Hepatocyte (in vitro differentiated cells): ENCODE measurements at regions not wholly inside any gene's neighbourhood (a gene's known extent, or its start where the extent isn't known, plus 50 kb on each side); places are given as distances from the start of the nearest gene placed in this dataset.
"Not testable (repeated sequence)": the region's sequence is repeated elsewhere in the genome, so short reads cannot be mapped to it uniquely, and the experiment has no call there.

Experiments used
- CTCF ChIP-seq: fragments of 200-600 bp; sonication (generic); IDR thresholded peaks from 2 replicates; pipeline ENCODE4 v1.5.1; 2016; ENCODE audit warnings: antibody characterized with exemption, mild to moderate bottlenecking; ENCODE audit not compliant: poor library complexity
- EZH2 ChIP-seq: fragments of 200-600 bp; sonication (generic); IDR thresholded peaks from 2 replicates; pipeline ENCODE4 v1.6.1; 2016; ENCODE audit warnings: antibody characterized with exemption, mild to moderate bottlenecking, borderline replicate concordance

GRCh38 chr7:76138577-76139313, 63.0 kb upstream of the SRRM3 start:
- not testable (repeated sequence) for TF ChIP-seq EZH2, CTCF
